ENCODE measurements at regions not wholly inside any gene's neighbourhood (a gene's known extent, or its start where the extent isn't known, plus 50 kb on each side); places are given as distances from the start of the nearest gene placed in this dataset.

- DNase-seq = no peak
Measured at GRCh38 chr2:239756790-239757760, 268.1 kb downstream of the NDUFA10 start.

GRCh38 chr2:239756031-239756789 lies 268.9 kb downstream of the NDUFA10 start:
- no peak for DNase-seq

- DNase-seq = no peak
Measured at GRCh38 chr2:239753401-239753837, 271.7 kb downstream of the NDUFA10 start.

GRCh38 chr2:239752951-239753350 lies 272.2 kb downstream of the NDUFA10 start:
- DNase-seq = no peak

GRCh38 chr2:239751679-239752355 lies 273.3 kb downstream of the NDUFA10 start:
- DNase-seq = peak; percentile 31

- no peak for DNase-seq
Measured at GRCh38 chr2:239750929-239751678, 274.0 kb downstream of the NDUFA10 start.

GRCh38 chr2:239750045-239750835 lies 274.9 kb downstream of the NDUFA10 start:
- DNase-seq = no peak

GRCh38 chr2:239749272-239749873 lies 275.8 kb downstream of the NDUFA10 start:
- no peak for DNase-seq

GRCh38 chr2:239748811-239749210 lies 276.3 kb downstream of the NDUFA10 start:
- DNase-seq = no peak

- DNase-seq = no peak
Measured at GRCh38 chr2:239747771-239748170, 277.4 kb downstream of the NDUFA10 start.

GRCh38 chr2:239747274-239747673 lies 277.9 kb downstream of the NDUFA10 start:
- DNase-seq = no peak

- no peak for DNase-seq
Measured at GRCh38 chr2:239746559-239747246, 278.4 kb downstream of the NDUFA10 start.

GRCh38 chr2:239745386-239746227 lies 279.5 kb downstream of the NDUFA10 start:
- no peak for DNase-seq

GRCh38 chr2:239744706-239745340 lies 280.3 kb downstream of the NDUFA10 start:
- DNase-seq = no peak

- no peak for DNase-seq
Measured at GRCh38 chr2:239743206-239743605, 281.9 kb downstream of the NDUFA10 start.

- no peak for DNase-seq
Measured at GRCh38 chr2:239742377-239742776, 282.8 kb downstream of the NDUFA10 start.

- DNase-seq = no peak
Measured at GRCh38 chr2:239739206-239739605, 285.9 kb downstream of the NDUFA10 start.

GRCh38 chr2:239738159-239738558 lies 287.0 kb downstream of the NDUFA10 start:
- DNase-seq = no peak

- DNase-seq = no peak
Measured at GRCh38 chr2:239737144-239737463, 288.0 kb downstream of the NDUFA10 start.

Data from CD4-positive, alpha-beta T cell treated with Interferon gamma for 1 hour (primary cell).